ENCODE measurements at regions not wholly inside any gene's neighbourhood (a gene's known extent, or its start where the extent isn't known, plus 50 kb on each side); places are given as distances from the start of the nearest gene placed in this dataset.

DNA sequence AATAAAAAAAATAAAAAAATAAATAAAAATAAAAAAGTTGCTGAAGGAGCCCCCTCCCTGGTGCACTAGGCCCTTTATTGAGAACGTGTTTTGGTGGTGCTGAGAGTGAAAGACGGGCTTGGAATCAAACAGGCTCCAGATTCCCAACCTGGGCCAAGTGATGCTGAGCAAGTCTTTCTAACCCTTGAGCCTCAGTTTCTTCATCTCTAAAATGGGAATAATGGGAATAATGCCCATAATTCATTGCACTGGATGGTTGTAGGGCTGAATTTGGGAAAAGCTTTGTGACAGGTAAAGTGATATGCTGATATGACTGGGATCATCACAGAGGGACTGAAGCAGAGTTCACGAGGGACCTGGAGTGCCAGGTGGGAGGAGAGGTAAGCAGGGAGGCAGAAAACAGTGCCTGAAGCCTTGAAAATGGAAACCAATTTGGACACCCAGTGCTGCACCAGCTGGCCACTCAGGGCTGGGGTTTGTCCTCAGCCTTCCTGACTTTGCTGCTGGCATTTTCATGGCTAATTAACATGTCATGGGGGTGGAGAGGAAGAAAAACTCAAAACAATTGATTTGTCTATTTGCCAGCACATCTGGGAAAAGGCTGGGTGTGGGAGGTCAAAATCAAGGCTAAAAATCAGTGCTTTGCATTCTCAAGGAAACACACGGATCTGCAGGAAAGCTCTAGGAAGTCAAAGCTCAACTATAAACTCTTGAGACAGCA is 241.3 kb downstream of the LOXHD1 start:
- H3K27ac ChIP-seq, result peak overlapping the region in 6 of 8 donors; percentile 29 to 61 (median 51)
- H3K4me3 ChIP-seq, result no peak overlapping the region
- H3K27me3 ChIP-seq (replicated peaks in 1 of 7), result no peaks in the 10 kb centered on the region
- H3K36me3 ChIP-seq, result no peaks in the 10 kb centered on the region
- no peaks in the 10 kb centered on the region for H3K9me3 ChIP-seq
- intact Hi-C loops (cut with DNase I; ENCODE audit: low total_unique reads), result no loop called here
- peak in 1 of 3 donors; percentile 13 for TF ChIP-seq POLR2AphosphoS5 (IDR thresholded peaks at IDR 0.05)
- TF ChIP-seq, protein P1, sequence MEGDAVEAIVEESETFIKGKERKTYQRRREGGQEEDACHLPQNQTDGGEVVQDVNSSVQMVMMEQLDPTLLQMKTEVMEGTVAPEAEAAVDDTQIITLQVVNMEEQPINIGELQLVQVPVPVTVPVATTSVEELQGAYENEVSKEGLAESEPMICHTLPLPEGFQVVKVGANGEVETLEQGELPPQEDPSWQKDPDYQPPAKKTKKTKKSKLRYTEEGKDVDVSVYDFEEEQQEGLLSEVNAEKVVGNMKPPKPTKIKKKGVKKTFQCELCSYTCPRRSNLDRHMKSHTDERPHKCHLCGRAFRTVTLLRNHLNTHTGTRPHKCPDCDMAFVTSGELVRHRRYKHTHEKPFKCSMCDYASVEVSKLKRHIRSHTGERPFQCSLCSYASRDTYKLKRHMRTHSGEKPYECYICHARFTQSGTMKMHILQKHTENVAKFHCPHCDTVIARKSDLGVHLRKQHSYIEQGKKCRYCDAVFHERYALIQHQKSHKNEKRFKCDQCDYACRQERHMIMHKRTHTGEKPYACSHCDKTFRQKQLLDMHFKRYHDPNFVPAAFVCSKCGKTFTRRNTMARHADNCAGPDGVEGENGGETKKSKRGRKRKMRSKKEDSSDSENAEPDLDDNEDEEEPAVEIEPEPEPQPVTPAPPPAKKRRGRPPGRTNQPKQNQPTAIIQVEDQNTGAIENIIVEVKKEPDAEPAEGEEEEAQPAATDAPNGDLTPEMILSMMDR (IDR thresholded peaks at IDR 0.05 in 8 of 11, conservative IDR thresholded peaks at IDR 0.05 in 3 of 11), result no peak
- no peak for TF ChIP-seq POLR2A (IDR thresholded peaks at IDR 0.05)
- 72 to 87% (median 76%) methylated on average over 4 of the region's 4 CpGs for WGBS, 5 donors
- DNase-seq, result no peak
- H3K4me1 ChIP-seq, result peaks cover 8 to 68% (median 45%) of the 10 kb centered on the region in 6 donors

DNA sequence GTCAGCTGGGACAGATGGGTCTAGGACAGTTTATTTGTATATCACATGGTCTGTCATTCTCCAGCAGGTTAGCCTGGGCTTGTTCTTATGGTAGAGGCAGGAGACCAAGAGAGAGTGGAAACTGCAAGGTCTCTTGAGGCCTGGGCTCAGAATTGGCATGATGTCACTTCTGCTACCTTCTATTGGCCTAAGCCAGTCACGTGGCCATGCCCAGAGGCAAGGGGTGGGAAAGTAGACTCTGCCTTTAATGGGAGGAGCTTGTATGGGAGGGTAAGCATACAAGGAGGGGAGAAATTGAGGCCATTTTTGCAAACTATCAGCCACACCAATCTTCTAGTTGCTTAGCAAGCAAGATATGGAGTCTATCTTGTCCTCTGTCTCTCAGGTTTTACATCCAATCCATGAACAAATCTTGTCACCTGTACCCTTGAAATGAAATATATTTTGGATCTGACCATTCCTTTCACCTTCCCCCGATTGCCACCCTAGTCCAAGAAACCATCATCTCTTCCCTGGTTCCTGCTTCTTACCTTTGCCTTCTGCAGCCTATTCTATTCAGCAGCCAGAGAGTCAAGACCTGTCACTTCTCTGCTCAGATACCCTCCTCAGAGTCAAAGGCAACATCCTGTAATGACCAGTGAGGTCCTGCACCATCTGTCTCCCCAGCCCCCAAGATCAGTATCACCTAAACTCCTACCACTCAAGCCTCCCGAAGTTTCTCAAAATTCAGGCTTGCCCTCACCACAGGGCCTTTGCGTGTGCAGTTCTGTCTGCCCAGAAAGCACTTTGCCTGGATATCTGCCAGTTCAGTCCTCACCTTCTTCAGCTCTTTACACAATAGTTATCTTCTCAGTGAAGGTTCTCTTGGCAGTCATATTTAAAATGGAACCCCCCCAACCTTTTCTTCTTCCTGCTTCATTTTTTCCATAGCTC is 240.0 kb downstream of the LOXHD1 start:
- Histone ChIP-seq H3K4me1 (peaks cover 8 to 60% (median 39%) of the 10 kb centered on the region in 6 donors), H3K9me3 (no peaks in the 10 kb centered on the region), H3K27me3 (replicated peaks in 1 of 7) (no peaks in the 10 kb centered on the region), H3K4me3 (no peak overlapping the region), H3K36me3 (no peaks in the 10 kb centered on the region), H3K27ac (peak overlapping the region in 1 of 8 donors; percentile 29)
- WGBS, 5 donors, result 77 to 92% (median 89%) methylated on average over 4 of the region's 4 CpGs
- TF ChIP-seq, protein P1 (IDR thresholded peaks at IDR 0.05 in 8 of 11, conservative IDR thresholded peaks at IDR 0.05 in 3 of 11), result no peak
- TF ChIP-seq POLR2AphosphoS5 (IDR thresholded peaks at IDR 0.05) (no peak), POLR2A (IDR thresholded peaks at IDR 0.05) (no peak)
- DNase-seq, result no peak
- intact Hi-C loops (cut with DNase I; ENCODE audit: low total_unique reads), result no loop called here

DNA sequence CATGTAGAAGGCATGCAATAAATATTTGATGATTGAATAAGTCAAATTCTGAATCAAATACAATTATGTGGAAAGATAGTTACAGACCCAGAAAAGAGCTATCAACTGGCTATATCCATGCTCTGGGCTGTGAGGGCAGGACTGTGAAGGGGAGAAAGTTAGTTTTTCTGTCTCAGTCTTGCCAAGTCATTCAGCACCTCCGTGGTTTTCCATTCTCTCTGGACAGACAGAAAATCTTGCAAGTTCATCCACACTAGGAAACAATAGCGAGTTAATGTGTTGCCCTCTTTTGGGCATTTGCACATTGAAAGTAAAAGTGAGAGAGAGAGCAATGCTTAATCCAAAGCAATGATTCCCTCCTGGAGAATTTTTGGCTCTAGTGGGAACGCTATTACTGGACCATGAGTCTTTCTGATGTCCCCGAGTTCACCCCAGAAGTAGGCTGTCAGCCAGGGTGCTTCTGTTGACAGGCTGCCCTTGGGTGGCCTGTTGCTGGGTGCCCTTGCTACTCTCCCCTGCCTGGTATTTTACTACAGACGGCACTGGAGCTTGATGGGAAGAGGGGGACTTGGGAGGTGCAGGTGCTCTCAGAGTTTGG is 238.3 kb downstream of the LOXHD1 start:
- intact Hi-C loops (cut with DNase I; ENCODE audit: low total_unique reads), result no loop called here
- no peak for DNase-seq
- Histone ChIP-seq H3K9me3 (no peaks in the 10 kb centered on the region), H3K4me1 (peaks cover 8 to 42% (median 27%) of the 10 kb centered on the region in 6 donors), H3K27ac (peak overlapping the region in 2 of 8 donors; percentile 0 to 36), H3K36me3 (no peaks in the 10 kb centered on the region), H3K27me3 (replicated peaks in 1 of 7) (no peaks in the 10 kb centered on the region), H3K4me3 (no peak overlapping the region)
- 32 to 51% (median 38%) methylated on average over 5 of the region's 5 CpGs for WGBS, 5 donors
- TF ChIP-seq POLR2A (IDR thresholded peaks at IDR 0.05) (no peak), POLR2AphosphoS5 (IDR thresholded peaks at IDR 0.05) (no peak)
- TF ChIP-seq, protein P1 (IDR thresholded peaks at IDR 0.05 in 8 of 11, conservative IDR thresholded peaks at IDR 0.05 in 3 of 11), result no peak

All from spleen (tissue), 11 donors.